DMS53 (cell line): ENCODE measurements at regions not wholly inside any gene's neighbourhood (a gene's known extent, or its start where the extent isn't known, plus 50 kb on each side); places are given as distances from the start of the nearest gene placed in this dataset.

ENCODE experiments used
- DNase-seq: peaks from one replicate; lab custom pipeline; 2025; lab: John Stamatoyannopoulos, UW

- DNase-seq = no peak
Observed at GRCh38 chr13:33372251-33372919, 86.8 kb upstream of the STARD13 start.

- no peak for DNase-seq
Observed at GRCh38 chr13:33373624-33374023, 88.1 kb upstream of the STARD13 start.

- peak; percentile 13 for DNase-seq
Observed at GRCh38 chr13:33375421-33375820, 89.9 kb upstream of the STARD13 start.

DNA sequence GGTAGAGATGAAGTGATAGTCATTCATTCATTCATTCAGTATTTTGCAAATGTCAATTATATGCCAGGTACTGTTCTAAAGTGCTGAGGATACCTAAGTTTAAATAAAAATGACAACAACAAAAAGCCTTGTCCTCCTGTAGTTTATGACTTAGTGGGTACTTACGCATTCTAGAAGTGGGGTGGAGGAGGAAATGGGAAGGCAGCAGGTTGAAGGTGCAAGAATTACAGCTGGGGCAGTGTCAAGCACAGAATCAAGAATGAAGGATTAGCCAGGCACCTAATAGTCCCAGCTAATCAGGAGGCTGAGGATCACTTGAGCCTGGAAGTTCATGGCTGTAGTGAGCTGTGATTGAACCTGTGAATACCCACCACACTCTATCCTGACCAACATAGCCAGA is 90.7 kb upstream of the STARD13 start:
- DNase-seq = no peak

- DNase-seq = no peak
Observed at GRCh38 chr13:33377411-33377810, 91.9 kb upstream of the STARD13 start.

- no peak for DNase-seq
Observed at GRCh38 chr13:33377825-33378224, 92.3 kb upstream of the STARD13 start.

DNA sequence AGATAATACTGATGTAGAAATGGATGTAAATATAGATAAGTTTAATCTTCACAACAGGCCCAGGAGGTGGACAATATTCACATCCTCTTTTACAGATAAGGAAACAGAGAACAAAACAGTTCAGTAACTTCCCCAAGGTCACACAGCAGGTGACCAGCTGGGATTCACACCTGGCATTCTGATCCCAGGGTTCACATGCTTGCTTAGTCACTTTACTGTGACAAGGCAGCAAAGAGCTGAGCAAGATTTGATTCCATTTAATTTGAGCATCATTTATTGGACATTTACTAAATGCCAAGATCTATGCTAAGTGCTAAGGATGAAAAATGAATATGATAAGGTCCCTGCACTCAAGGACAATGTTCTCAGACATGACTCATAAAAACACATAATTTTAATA is 94.1 kb upstream of the STARD13 start:
- DNase-seq = peak; percentile 59

DNA sequence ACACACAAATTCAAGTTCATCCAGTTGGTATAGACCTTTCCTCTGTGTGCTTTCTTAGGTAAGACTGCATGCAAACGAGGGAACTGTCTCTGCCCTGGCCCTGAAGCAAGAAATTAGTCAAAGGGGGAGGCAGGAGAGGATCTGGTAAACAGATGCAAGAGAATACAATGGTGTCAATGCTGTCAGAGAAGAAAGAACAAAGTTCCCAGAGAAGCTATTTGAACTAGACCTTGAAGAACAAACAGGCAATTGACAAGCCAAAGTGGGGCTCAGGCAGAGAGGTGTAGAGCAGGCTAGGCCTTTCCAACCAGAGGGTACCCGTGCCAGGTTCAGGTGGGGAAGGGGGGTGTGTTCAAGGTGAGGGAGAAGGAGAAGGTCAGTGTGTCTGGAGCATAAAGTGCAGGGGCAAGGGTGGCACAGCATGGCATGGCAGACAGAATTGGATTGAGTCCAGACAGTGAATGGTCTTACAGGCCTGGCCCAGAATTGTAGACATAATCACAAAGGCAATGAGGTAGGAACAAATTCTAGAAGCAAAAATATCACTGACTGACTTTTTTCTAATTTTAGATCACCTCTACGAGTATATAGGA is 95.0 kb upstream of the STARD13 start:
- DNase-seq = no peak

DNA sequence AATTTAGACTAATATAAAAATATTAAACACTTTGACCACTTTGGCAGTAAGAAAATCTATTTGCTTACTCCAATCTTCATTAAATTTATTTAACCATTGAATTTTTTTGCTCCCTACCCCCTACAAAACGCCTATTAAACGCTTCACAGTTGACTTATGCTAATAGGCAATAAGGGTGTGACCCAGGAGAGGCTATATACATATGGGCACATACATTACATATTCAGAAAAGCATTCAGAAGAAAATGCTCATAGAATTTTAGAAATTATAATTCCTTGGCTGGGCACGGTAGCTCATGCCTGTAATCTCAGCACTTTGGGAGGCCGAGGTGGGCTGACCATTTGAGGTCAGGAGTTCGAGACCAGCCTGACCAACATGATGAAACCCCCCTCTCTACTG is 95.6 kb upstream of the STARD13 start:
- DNase-seq = no peak

GRCh38 chr13:33381906-33382305 is 96.4 kb upstream of the STARD13 start:
- no peak for DNase-seq

- no peak for DNase-seq
Observed at GRCh38 chr13:33383724-33384577, 98.4 kb upstream of the STARD13 start.

DNA sequence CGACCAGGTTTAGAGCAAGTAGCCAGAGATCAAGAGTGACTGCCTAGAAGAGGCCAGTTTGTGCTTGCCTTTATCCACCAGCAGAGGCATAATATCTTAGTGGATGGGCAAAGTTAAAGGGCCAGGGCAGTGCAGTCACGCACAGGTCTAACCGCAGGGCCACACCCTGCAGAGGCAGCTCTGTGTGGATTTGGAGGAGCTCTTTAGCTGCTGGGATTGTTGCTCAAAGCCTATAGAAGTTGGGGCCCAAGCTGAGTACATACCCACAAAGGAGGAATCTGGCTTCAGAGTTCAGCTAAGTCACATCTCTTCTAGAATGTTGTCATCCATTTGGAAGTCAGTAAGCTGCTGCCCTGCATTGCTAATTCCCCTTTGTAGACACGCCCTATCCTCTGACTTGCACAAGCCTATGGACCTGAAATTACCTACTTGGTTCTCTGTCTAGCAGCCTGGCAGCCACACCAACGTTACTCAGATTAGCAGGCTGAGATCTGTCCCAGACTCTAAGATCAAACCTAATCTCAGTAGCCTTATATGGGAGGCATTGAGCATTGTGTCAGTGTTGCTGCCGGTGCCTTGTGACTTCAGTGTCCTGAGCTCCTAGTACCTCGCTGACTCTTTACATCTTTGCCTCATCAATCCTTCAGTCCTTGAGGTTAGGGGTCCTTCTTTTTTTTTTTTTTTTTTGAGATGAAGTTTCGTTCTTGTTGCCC is 102.9 kb upstream of the STARD13 start:
- DNase-seq = no peak

DNA sequence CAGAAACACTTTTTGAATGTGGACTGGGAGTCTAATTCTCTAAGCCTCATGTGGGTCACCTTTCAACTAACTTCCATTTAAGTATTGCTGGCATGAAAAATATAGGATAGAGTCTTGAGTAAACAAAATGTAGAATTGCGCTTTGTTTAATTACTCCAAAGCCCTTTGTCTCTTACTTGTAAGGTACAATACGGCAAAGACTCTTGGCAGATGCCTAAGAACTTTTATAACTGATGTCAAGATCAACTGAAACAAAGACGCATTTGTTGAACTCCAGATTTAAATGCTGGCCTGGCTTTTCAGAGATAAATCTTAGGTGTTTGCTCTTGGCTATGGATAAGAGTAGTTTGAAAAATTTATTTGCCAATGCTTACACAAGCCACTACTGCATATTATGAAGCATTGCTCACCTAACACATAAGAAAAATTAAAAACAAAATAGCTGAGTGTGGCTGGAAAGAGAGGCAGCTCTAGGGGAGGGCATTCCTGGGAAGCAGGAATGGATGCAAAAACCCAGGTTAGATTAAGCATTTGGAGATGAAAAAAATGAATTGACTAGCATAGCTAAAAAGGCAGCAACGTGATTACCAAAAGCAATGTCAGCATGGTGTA is 107.3 kb upstream of the STARD13 start:
- no peak for DNase-seq

DNA sequence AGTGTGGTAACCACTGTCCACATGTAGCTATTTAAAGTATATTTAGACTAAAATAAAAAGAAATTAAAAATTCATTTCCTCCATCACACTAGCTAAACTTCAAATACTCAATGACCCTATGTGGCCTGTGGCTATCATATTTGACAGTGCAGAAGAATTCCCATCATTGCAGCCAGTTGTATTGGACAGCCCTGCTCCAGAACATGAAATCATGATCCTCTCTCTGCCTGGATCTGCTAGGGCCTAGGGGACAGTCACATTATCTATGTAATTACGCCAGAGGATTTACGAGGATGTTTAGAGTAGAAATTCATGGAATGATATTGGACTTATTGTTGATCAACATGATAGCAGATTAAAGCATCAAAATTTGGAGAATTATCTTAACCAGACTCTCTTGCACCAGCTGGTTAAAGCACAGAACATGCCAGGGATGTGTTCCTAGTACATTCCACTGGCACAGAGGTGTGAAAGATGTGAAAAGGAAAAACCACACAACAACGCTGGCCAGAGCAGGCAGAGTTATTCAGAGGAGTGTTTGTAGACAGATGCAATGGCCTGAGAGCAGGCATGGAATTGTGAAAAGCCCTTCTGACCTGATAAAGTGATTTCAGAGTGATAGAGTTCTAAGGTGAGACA is 108.9 kb upstream of the STARD13 start:
- no peak for DNase-seq

GRCh38 chr13:33401238-33401637 is 115.7 kb upstream of the STARD13 start:
- no peak for DNase-seq

- no peak for DNase-seq
Observed at GRCh38 chr13:33402975-33403374, 117.4 kb upstream of the STARD13 start.

GRCh38 chr13:33403807-33404362 is 118.3 kb upstream of the STARD13 start:
- no peak for DNase-seq

GRCh38 chr13:33405371-33405770 is 119.8 kb upstream of the STARD13 start:
- DNase-seq = no peak

DNA sequence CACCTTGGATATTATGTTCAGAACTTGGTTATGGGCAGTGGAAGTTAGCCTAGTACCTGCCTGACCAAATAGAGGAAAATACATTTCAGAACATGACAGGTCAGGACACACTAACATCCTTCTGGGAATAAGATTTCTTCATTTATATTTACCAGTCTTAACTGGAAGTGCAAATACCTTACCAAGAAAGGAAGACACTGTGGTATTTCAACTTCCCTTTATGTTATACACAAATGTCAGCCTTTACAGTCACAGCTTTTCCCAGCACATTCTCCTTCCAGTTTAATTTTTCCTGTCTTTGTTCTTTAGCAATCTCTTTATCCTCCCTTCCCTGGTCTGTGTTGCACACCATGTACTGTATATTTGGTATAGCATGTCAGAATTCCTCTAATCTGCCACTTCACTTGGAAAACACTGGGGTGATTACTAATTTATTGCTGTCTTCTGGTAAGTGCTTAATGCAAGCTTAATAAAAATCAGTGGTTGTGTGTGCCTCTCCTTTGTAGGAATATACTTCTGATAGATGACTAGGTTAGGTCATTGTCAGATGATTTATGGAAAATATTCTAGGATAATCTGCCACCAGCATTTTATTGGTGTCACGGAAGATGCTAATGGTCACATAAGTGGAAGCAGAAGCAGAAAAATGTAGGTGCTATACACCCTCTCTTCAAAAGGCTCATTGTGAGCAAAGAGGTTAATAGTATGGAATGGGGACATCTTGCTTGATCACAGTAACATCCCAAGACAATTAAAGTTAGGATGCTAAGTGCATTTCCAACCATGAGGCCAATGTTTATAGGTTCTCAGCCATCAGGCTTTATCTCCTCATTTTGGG is 124.3 kb upstream of the STARD13 start:
- DNase-seq = no peak

DNA sequence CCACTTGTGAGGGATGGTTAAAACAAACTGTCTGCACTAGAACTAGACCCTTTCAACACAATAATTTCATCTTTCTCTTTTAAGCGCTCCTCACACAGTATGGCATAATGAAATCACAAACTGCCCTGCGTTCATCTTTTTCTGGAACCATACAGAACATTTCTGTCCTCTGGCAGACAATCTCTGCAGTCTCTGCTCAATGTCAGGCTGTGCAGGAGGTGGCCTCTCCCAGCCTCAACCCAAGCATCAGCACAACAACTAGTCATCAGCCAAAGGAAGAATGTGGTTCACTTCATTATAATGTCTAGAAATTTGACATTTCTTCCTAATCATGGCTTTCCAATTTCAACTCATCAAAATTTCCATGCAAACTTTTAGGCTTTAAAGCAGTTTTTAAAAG is 125.1 kb upstream of the STARD13 start:
- no peak for DNase-seq
